Ascending aorta (tissue), 2 donors: ENCODE measurements at regions not wholly inside any gene's neighbourhood (a gene's known extent, or its start where the extent isn't known, plus 50 kb on each side); places are given as distances from the start of the nearest gene placed in this dataset.
A peak's percentile ranks its signal among the peaks of the same experiment; 100 is the strongest.

Source experiments
- DNase-seq, 2 donors: peaks; one replicate each; pipeline ENCODE4 v3.0.0-alpha.2; 2019; ENCODE audit warnings: low spot score in 2 of 2
- H3K27ac ChIP-seq, 2 donors: fragments of 200-600 bp; sonication (generic); one replicate each; pipeline ENCODE4 v1.5.1; 2016 to 2017; ENCODE audit warnings: mild to moderate bottlenecking in 1 of 2
- H3K27me3 ChIP-seq: fragments of 200-600 bp; sonication (generic); one replicate; pipeline ENCODE4 v1.5.1; 2017
- H3K36me3 ChIP-seq, 2 donors: fragments of 200-600 bp; sonication (generic); one replicate each; pipeline ENCODE4 v1.5.1; 2016
- H3K4me1 ChIP-seq, 2 donors: fragments of 200-600 bp; sonication (generic); one replicate each; pipeline ENCODE4 v1.5.1; 2016 to 2017; ENCODE audit warnings: mild to moderate bottlenecking in 1 of 2
- H3K4me3 ChIP-seq, 2 donors: fragments of 200-600 bp; sonication (generic); one replicate each; pipeline ENCODE4 v1.5.1; 2016 to 2017; ENCODE audit warnings: mild to moderate bottlenecking in 1 of 2
- H3K9me3 ChIP-seq, 2 donors: fragments of 200-600 bp; sonication (generic); one replicate each; pipeline ENCODE4 v1.5.1; 2016
- intact Hi-C: fragments of 100-400 bp; cut with DNase I; formaldehyde crosslinking; loops from one replicate; pipeline ENCODE4 v1.15.1; 2023
- TF ChIP-seq, protein P1 (sequence below), 3 experiments: fragments of 200-600 bp in 2 of 3; fragments of 450-650 bp in 1 of 3; sonication (generic) in 2 of 3; IDR thresholded peaks; one replicate each; pipeline ENCODE4 v1.5.1; 2016 to 2019; ENCODE audit warnings: antibody characterized with exemption in 3 of 3, mild to moderate bottlenecking in 1 of 3, moderate library complexity in 1 of 3

DNA sequence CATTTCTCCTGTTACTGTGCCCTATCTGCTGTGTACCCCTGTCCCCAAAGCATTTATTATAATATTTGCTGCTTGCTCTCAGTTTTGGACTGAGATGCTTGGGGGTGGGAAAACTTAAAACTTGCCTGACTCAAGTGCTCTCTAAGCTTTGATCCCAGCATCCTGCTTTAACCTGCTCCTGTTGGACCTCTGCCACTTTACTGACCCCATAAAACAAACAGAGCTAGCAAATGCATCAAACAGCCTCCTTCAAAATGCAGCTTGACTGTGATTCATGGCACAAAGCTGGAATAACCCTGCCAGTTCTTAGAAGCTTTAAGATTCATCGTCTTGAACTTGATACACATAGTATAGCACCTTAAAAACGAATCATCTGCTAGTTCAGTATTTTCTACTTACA, 212.5 kb downstream of the DEPDC1B start:
- TF ChIP-seq, protein P1, sequence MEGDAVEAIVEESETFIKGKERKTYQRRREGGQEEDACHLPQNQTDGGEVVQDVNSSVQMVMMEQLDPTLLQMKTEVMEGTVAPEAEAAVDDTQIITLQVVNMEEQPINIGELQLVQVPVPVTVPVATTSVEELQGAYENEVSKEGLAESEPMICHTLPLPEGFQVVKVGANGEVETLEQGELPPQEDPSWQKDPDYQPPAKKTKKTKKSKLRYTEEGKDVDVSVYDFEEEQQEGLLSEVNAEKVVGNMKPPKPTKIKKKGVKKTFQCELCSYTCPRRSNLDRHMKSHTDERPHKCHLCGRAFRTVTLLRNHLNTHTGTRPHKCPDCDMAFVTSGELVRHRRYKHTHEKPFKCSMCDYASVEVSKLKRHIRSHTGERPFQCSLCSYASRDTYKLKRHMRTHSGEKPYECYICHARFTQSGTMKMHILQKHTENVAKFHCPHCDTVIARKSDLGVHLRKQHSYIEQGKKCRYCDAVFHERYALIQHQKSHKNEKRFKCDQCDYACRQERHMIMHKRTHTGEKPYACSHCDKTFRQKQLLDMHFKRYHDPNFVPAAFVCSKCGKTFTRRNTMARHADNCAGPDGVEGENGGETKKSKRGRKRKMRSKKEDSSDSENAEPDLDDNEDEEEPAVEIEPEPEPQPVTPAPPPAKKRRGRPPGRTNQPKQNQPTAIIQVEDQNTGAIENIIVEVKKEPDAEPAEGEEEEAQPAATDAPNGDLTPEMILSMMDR (IDR thresholded peaks at IDR 0.05): no peak
- no peaks in the 10 kb centered on the region for H3K9me3 ChIP-seq
- H3K4me1 ChIP-seq: peaks cover 0 to 4% of the 10 kb centered on the region in 2 donors
- no peak for DNase-seq
- no peaks in the 10 kb centered on the region for H3K27me3 ChIP-seq
- intact Hi-C loops: loop anchor here (10.0 kb wide), 1 partner anchor 673 kb away; no protein-coding TSS in a partner anchor
- H3K36me3 ChIP-seq: no peaks in the 10 kb centered on the region
- peak overlapping the region; percentile 67 to 84 for H3K27ac ChIP-seq
- peak overlapping the region; percentile 40 to 69 for H3K4me3 ChIP-seq

DNA sequence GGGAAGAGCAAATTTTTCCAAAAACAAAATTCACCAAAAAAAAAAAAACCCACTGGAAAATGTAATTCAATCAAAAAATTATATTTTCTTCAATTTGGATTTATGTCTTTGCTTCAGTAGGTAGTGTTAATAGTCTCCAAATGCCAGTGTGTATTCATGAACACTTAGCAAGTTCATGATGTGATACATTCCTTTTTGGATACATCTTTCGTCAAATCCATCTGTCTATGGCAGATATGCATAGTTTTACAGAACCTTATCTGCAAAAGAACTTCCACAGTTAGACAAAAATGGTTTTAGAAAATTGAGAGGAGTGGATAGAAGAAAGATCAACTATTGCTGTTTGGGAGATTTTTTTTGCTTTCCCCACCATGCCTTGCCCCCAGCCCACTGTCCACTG, 214.6 kb downstream of the DEPDC1B start:
- H3K4me1 ChIP-seq: peaks cover 0 to 6% of the 10 kb centered on the region in 2 donors

DNA sequence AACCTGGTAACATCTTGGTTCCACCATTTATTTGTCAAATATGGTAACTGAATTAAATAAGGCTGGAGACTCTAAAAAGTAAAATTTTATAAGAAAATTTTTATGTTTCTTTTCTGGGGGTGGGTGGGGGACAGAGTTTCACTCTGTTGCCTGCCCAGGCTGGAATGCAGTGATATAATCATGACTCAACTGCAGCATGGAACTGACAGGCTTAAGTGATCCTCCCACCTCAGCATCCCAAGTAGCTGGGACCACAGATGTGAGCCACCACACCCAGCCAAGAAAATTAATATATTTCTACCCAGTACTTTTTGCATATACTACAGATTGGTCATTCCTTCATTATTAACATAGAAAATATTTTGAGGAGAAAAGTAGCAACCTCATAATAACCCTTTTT, 216.9 kb downstream of the DEPDC1B start:
- intact Hi-C loops: loop anchor here (10.0 kb wide), 1 partner anchor 668 kb away; no protein-coding TSS in a partner anchor
- peak overlapping the region; percentile 79 to 84 for H3K27ac ChIP-seq
- H3K4me1 ChIP-seq: peaks cover 0 to 14% of the 10 kb centered on the region in 2 donors
- DNase-seq: no peak
- TF ChIP-seq, protein P1 (IDR thresholded peaks at IDR 0.05): no peak
- peaks cover 0 to 1% of the 10 kb centered on the region in 2 donors for H3K9me3 ChIP-seq
- no peaks in the 10 kb centered on the region for H3K36me3 ChIP-seq
- H3K4me3 ChIP-seq: no peak overlapping the region
- H3K27me3 ChIP-seq: no peaks in the 10 kb centered on the region

More for the DNA sequence above, 214.6 kb downstream of the DEPDC1B start:
- Histone ChIP-seq H3K4me3 (peak overlapping the region in 1 of 2 donors; percentile 69), H3K36me3 (no peaks in the 10 kb centered on the region), H3K27ac (peak overlapping the region; percentile 79 to 84), H3K9me3 (no peaks in the 10 kb centered on the region), H3K27me3 (no peaks in the 10 kb centered on the region)
- TF ChIP-seq, protein P1 (IDR thresholded peaks at IDR 0.05): no peak
- DNase-seq: no peak
- intact Hi-C loops: loop anchor here (2.0 to 10.0 kb wide), 2 partner anchors 55 to 671 kb away; no protein-coding TSS in a partner anchor

DNA sequence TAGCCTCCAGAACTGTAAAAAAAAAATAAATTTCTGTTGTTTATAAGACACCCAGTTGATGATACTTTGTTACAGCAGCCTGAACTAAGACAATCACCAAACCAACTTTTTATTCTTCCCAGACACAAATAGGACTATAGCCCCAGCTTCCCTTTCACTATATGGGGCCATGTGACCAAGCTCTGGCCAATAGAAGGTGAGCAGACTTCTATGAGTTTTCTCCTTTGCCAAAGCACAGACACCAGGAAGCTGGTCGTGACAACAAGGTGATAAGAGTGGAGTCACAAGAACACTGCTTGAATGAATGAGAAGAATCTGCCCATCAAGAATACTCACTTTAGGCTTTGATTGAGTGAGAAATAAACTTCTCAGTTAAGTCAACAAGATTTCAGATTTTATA, 217.7 kb downstream of the DEPDC1B start:
- no peaks in the 10 kb centered on the region for H3K27me3 ChIP-seq
- intact Hi-C loops: loop anchor here (10.0 kb wide), 1 partner anchor 668 kb away; no protein-coding TSS in a partner anchor
- TF ChIP-seq, protein P1 (IDR thresholded peaks at IDR 0.05): no peak
- no peak overlapping the region for H3K4me3 ChIP-seq
- H3K36me3 ChIP-seq: no peaks in the 10 kb centered on the region
- H3K4me1 ChIP-seq: peaks cover 0 to 14% of the 10 kb centered on the region in 2 donors
- peaks cover 0 to 4% of the 10 kb centered on the region in 2 donors for H3K9me3 ChIP-seq
- peak overlapping the region; percentile 79 to 84 for H3K27ac ChIP-seq
- no peak for DNase-seq

DNA sequence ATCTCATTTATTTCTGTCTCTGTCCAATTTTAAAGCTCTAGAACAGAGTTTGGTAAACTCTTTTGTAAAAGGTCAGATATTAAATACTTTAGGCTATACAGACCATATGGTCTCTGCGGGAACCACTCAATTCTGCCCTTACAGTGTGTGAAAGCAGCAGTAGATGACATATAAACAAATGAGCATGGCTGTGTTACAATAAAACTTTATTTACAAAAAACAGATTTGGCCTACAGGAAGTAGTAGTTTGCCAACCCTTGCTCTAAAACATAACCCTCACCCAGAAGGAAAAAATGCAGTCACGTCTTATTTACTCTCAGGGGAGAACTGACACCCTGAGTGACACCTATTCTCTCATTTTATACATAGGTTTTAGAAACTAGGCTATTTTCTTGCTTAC, 220.4 kb downstream of the DEPDC1B start:
- intact Hi-C loops: no loop called here
- Histone ChIP-seq H3K36me3 (no peaks in the 10 kb centered on the region), H3K9me3 (peaks cover 0 to 4% of the 10 kb centered on the region in 2 donors), H3K27me3 (no peaks in the 10 kb centered on the region), H3K4me1 (peaks cover 0 to 18% of the 10 kb centered on the region in 2 donors), H3K27ac (peak overlapping the region; percentile 63 to 69), H3K4me3 (no peak overlapping the region)
- DNase-seq: no peak
- TF ChIP-seq, protein P1 (IDR thresholded peaks at IDR 0.05): no peak
